ENCODE measurements at regions not wholly inside any gene's neighbourhood (a gene's known extent, or its start where the extent isn't known, plus 50 kb on each side); places are given as distances from the start of the nearest gene placed in this dataset.

DNA sequence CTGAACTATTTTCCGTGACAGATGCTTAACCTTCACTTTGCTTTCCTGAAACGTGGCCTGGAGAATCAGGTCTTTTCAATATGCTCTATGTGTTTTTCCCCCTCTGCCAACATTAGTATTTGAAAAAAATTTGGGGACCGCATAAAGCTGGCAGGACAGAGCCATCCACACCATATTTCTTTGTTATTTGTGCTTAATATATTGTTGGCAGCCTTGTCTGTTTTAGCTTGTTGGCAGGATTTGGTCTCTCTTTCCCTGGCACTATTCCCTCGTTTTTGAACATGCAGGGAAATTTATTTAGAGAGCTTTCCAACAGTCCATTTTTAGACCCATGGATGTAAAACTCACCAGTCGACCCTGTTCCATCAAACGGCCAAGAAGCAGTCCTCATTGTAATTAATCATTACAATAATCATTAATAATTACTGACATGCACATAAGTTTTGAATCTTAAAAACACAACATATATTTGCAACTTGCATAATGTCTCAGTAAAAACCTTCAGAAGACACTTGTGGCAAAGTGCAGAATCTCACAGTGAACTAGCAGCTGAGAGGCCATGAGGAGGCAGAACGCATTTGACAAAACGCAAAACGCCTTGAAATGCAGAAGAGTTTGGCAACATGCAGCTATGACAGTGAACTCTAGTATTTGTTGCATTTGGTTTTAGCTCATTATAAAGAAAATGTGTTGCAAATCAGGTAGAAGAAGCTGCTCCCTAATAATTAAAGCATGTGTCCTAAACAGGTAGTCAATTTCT lies 514.2 kb downstream of the C6orf118 start:
- no peak for DNase-seq (ENCODE audit: low read depth)
- no peaks in the 10 kb centered on the region for H3K27me3 ChIP-seq (ENCODE audit: control insufficient read depth, insufficient read depth, low read length)
- no peaks in the 10 kb centered on the region for H3K36me3 ChIP-seq (ENCODE audit: control insufficient read depth, insufficient read depth, low read length)
- TF ChIP-seq CTCF (IDR thresholded peaks at IDR 0.05; ENCODE audit: insufficient read depth, low read length, poor library complexity, severe bottlenecking) = no peak
- no peak overlapping the region for H3K4me3 ChIP-seq (ENCODE audit: low read depth, low read length)

DNA sequence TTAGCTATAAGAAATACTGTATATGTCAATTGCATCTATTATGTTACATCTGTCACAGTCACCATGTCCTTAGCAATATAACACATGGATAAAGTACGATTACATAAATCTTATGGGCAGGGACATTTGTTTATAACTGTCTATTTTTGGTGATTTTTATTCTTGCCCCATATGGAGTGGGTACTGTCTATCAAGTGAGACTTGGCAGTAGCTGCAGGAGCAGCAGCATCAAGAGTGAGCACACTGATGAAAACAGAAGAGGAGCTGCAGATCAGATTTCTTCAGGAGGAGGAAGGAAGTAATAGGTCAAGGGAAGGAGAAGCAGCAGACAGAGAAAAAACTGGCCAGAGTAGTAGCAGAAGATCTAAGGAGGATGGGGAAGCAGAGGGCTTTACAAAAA lies 516.7 kb downstream of the C6orf118 start:
- TF ChIP-seq CTCF (IDR thresholded peaks at IDR 0.05; ENCODE audit: insufficient read depth, low read length, poor library complexity, severe bottlenecking) = no peak
- no peak for DNase-seq (ENCODE audit: low read depth)
- Histone ChIP-seq H3K36me3 (ENCODE audit: control insufficient read depth, insufficient read depth, low read length) (no peaks in the 10 kb centered on the region), H3K4me3 (ENCODE audit: low read depth, low read length) (no peak overlapping the region), H3K27me3 (ENCODE audit: control insufficient read depth, insufficient read depth, low read length) (no peaks in the 10 kb centered on the region)

- H3K4me3 ChIP-seq (ENCODE audit: low read depth, low read length) = no peak overlapping the region
- no peak for DNase-seq (ENCODE audit: low read depth)
- no peaks in the 10 kb centered on the region for H3K36me3 ChIP-seq (ENCODE audit: control insufficient read depth, insufficient read depth, low read length)
- no peak for TF ChIP-seq CTCF (IDR thresholded peaks at IDR 0.05; ENCODE audit: insufficient read depth, low read length, poor library complexity, severe bottlenecking)
- no peaks in the 10 kb centered on the region for H3K27me3 ChIP-seq (ENCODE audit: control insufficient read depth, insufficient read depth, low read length)
Measured at GRCh38 chr6:164791498-164791897, 517.9 kb downstream of the C6orf118 start.

DNA sequence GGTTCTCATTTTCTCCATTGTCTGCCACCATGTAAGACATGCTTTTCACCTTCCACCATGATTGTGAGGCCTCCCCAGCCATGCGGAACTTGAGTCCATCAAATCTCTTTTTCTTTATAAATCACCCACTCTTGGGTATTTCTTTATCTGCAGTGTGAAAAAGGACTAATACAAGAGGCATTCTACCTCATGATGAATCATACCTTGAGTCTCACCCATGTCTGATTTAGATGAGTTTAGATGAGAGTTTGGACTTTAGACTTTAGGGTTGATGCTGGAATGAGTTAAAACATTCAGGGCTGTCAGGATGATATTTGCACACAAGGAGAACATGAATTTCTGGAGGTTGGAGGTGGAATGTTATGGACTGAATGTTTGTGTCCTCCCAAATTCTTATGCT lies 545.6 kb downstream of the C6orf118 start:
- no peak overlapping the region for H3K4me3 ChIP-seq (ENCODE audit: low read depth, low read length)
- no peak for TF ChIP-seq CTCF (IDR thresholded peaks at IDR 0.05; ENCODE audit: insufficient read depth, low read length, poor library complexity, severe bottlenecking)
- no peaks in the 10 kb centered on the region for H3K36me3 ChIP-seq (ENCODE audit: control insufficient read depth, insufficient read depth, low read length)
- no peaks in the 10 kb centered on the region for H3K27me3 ChIP-seq (ENCODE audit: control insufficient read depth, insufficient read depth, low read length)
- no peak for DNase-seq (ENCODE audit: low read depth)

DNA sequence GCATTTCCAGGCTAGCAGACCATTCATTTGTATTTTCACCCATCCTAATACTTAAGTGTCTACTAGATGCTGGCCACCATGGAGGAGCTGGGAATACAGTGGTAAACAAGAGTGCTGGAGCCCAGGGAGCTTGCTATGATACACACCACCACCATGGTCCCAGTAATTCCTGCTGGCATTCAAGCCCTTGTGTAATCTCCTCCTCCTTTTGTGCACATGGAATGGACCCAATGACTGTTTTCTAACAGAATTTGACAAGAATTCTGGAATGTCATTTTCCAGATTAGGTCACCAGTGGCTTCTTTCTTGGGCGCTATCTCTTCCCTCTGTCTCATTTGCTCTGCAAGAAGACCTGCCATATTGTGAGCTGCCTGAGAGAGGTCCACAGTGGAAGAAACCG lies 552.0 kb downstream of the C6orf118 start:
- Histone ChIP-seq H3K4me3 (ENCODE audit: low read depth, low read length) (no peak overlapping the region), H3K36me3 (ENCODE audit: control insufficient read depth, insufficient read depth, low read length) (no peaks in the 10 kb centered on the region), H3K27me3 (ENCODE audit: control insufficient read depth, insufficient read depth, low read length) (no peaks in the 10 kb centered on the region)
- no peak for DNase-seq (ENCODE audit: low read depth)
- TF ChIP-seq CTCF (IDR thresholded peaks at IDR 0.05; ENCODE audit: insufficient read depth, low read length, poor library complexity, severe bottlenecking) = no peak

DNA sequence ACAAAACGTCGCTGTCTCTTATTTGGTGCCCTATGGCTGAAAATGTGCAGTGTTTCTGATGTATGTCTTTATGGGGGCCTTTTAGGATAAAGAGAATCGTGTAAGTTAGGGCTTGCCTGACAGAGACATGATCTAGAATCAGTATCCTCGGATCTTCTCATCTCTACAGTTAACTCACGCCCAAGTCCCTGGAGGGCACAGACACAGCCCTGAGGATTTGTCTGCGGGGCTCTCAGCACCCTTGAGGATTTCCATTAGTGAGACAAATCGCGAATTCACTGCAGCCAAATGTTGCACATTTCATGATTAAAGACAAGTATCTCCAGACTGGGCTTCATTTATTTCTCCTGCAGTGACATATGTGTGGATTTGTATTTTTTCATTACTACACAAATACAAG lies 552.7 kb downstream of the C6orf118 start:
- TF ChIP-seq CTCF (IDR thresholded peaks at IDR 0.05; ENCODE audit: insufficient read depth, low read length, poor library complexity, severe bottlenecking) = no peak
- no peaks in the 10 kb centered on the region for H3K36me3 ChIP-seq (ENCODE audit: control insufficient read depth, insufficient read depth, low read length)
- no peak overlapping the region for H3K4me3 ChIP-seq (ENCODE audit: low read depth, low read length)
- DNase-seq (ENCODE audit: low read depth) = no peak
- H3K27me3 ChIP-seq (ENCODE audit: control insufficient read depth, insufficient read depth, low read length) = no peaks in the 10 kb centered on the region
